Inflammatory macrophage (primary cell): ENCODE measurements at regions not wholly inside any gene's neighbourhood (a gene's known extent, or its start where the extent isn't known, plus 50 kb on each side); places are given as distances from the start of the nearest gene placed in this dataset.
A peak's percentile ranks its signal among the peaks of the same experiment; 100 is the strongest.
"Not testable (repeated sequence)": the region's sequence is repeated elsewhere in the genome, so short reads cannot be mapped to it uniquely, and the experiment has no call there.

Experiments used
- DNase-seq, 2 donors: peaks; one replicate each; pipeline ENCODE4 v3.0.0-alpha.2; 2020 to 2022

- DNase-seq: no peak
These were observed 78.0 kb upstream of the LHFPL2 start for GRCh38 chr5:78726571-78726970.

GRCh38 chr5:78726003-78726402 lies 77.4 kb upstream of the LHFPL2 start:
- DNase-seq: no peak

- DNase-seq: no peak
These were observed 75.5 kb upstream of the LHFPL2 start for GRCh38 chr5:78724061-78724460.

GRCh38 chr5:78720997-78721396 lies 72.4 kb upstream of the LHFPL2 start:
- DNase-seq: no peak

- peak; percentile 8 to 22 for DNase-seq
These were observed 71.8 kb upstream of the LHFPL2 start for GRCh38 chr5:78720227-78720985.

GRCh38 chr5:78719504-78720219 lies 71.1 kb upstream of the LHFPL2 start:
- no peak for DNase-seq

GRCh38 chr5:78718824-78719223 lies 70.3 kb upstream of the LHFPL2 start:
- no peak for DNase-seq

- no peak for DNase-seq
These were observed 69.4 kb upstream of the LHFPL2 start for GRCh38 chr5:78717674-78718584.

GRCh38 chr5:78716206-78716605 lies 67.6 kb upstream of the LHFPL2 start:
- no peak for DNase-seq

- DNase-seq: not testable (repeated sequence)
These were observed 66.8 kb upstream of the LHFPL2 start for GRCh38 chr5:78715351-78715750.

GRCh38 chr5:78711670-78712069 lies 63.1 kb upstream of the LHFPL2 start:
- DNase-seq: not testable (repeated sequence)

- DNase-seq: not testable (repeated sequence)
These were observed 61.3 kb upstream of the LHFPL2 start for GRCh38 chr5:78709729-78710430.

GRCh38 chr5:78706825-78707224 lies 58.3 kb upstream of the LHFPL2 start:
- no peak for DNase-seq

- no peak for DNase-seq
These were observed 57.8 kb upstream of the LHFPL2 start for GRCh38 chr5:78706381-78706780.

GRCh38 chr5:78705826-78706225 lies 57.3 kb upstream of the LHFPL2 start:
- DNase-seq: no peak

GRCh38 chr5:78701795-78702410 lies 53.3 kb upstream of the LHFPL2 start:
- DNase-seq: peak; percentile 27 to 55

GRCh38 chr5:78699552-78700153 lies 51.1 kb upstream of the LHFPL2 start:
- peak; percentile 75 to 90 for DNase-seq

- DNase-seq: no peak
These were observed 49.7 kb upstream of the LHFPL2 start for GRCh38 chr5:78698191-78698791.
